ENCODE measurements at regions not wholly inside any gene's neighbourhood (a gene's known extent, or its start where the extent isn't known, plus 50 kb on each side); places are given as distances from the start of the nearest gene placed in this dataset.

DNA sequence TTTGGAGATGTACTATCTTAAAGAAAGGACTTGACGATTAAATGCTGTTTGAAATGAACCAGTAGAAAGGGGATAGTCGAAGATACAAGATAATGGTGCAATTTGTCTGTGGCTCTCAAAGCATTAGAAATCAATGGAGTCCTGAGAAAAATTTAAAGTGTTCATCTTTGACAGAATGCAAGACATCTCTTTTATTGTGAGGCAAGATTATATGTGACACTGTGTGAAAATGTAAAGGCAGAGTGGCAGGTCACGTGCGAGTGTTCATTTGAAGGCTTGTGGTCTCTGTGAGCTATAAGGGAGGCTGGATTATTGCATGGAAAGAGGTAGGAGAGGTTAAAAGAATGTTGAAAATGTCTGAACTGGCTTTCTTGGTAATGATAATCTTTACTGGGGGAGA, 709.2 kb downstream of the DSC3 start:
- in situ Hi-C loops (cut with HindIII; ENCODE audit: low sequenced_read_pairs): no loop called here
- DNase-seq (ENCODE audit: low spot score): no peak

GRCh38 chr18:30328839-30329238, 713.7 kb downstream of the DSC3 start:
- in situ Hi-C loops (cut with HindIII; ENCODE audit: low sequenced_read_pairs): no loop called here
- no peak for DNase-seq (ENCODE audit: low spot score)

DNA sequence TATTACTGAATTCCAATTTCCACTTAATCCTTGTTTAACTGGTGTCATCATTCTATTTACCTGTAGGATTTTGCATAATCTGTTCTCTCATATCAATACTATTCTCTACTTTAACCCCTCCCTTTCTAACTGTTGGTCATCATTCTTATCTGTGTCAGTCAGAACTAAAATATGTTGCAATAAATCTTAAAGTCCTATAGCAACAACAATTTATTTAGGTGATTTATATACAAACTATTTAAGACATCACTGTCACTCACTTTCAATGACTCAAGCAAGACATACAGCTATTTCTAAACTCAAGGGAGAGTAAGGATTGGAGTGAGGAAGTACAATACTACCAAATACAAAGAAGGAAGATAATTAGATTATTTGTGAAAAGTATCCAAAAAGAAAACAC, 740.4 kb downstream of the DSC3 start:
- in situ Hi-C loops (cut with HindIII; ENCODE audit: low sequenced_read_pairs): no loop called here
- no peak for DNase-seq (ENCODE audit: low spot score)

GRCh38 chr18:30298769-30299168, 743.8 kb downstream of the DSC3 start:
- in situ Hi-C loops (cut with HindIII; ENCODE audit: low sequenced_read_pairs): no loop called here

DNA sequence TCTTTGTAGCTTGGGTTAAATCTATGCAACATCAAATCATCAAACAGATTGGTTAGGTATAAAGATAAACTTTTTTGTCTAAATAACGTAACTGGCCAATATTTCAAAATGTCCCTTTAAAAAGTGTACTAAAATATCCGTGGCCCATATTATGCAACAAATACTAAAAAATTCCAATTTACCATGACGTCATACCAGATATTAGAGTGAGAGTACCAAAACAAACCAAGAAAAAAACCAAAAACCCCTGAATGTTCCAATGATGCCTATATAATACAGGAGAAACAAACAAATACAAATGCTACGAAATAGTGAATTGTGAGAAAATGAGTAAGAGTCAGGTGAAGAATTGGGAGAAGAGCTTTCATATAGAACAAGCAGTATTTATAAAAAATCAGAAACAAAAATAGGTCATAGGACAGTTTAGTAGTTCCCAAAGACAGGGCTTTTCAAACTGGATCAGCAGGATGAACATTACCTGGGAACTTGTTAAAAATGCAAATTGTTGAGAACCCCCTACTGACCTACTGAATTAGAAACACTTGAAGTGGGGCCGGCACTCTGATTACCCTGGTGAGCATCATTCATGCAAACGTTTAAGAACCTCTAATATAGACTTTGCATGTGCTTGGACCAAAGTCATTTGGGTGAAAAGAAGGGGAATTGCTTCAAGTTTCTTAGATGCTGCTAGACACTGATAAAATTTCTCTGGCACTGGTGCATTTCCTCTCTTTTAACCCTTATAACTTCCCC, 753.7 kb downstream of the DSC3 start:
- DNase-seq (ENCODE audit: low spot score): no peak
- in situ Hi-C loops (cut with HindIII; ENCODE audit: low sequenced_read_pairs): no loop called here

More at GRCh38 chr18:30298769-30299168, 743.8 kb downstream of the DSC3 start:
- DNase-seq (ENCODE audit: low spot score): no peak

GRCh38 chr18:30280861-30281470, 761.6 kb downstream of the DSC3 start:
- DNase-seq (ENCODE audit: low spot score): peak; percentile 52
- in situ Hi-C loops (cut with HindIII; ENCODE audit: low sequenced_read_pairs): no loop called here

GRCh38 chr18:30280186-30280585, 762.4 kb downstream of the DSC3 start:
- no peak for DNase-seq (ENCODE audit: low spot score)
- in situ Hi-C loops (cut with HindIII; ENCODE audit: low sequenced_read_pairs): no loop called here

DNA sequence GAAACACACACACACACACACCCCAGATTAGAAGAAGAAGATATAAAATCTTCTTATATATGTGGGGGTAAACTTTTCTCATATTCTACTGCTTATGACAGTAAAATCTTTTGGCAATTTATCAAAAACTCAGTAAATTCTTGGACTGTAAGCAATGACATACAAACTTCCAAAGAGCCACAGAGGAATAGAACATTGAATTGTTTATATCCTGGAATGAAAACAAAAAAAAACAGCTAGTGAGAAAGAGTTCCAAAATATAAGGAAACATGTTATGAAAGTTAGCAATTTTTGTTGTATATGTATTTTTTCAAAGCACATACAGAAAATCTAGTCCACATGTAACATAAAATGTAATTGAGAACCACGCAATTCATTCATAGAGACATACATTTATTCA, 764.9 kb downstream of the DSC3 start:
- in situ Hi-C loops (cut with HindIII; ENCODE audit: low sequenced_read_pairs): no loop called here
- DNase-seq (ENCODE audit: low spot score): no peak

GRCh38 chr18:30271716-30272115, 770.8 kb downstream of the DSC3 start:
- peak; percentile 16 for DNase-seq (ENCODE audit: low spot score)
- in situ Hi-C loops (cut with HindIII; ENCODE audit: low sequenced_read_pairs): no loop called here

GRCh38 chr18:30265190-30265589, 777.4 kb downstream of the DSC3 start:
- DNase-seq (ENCODE audit: low spot score): no peak
- in situ Hi-C loops (cut with HindIII; ENCODE audit: low sequenced_read_pairs): no loop called here

DNA sequence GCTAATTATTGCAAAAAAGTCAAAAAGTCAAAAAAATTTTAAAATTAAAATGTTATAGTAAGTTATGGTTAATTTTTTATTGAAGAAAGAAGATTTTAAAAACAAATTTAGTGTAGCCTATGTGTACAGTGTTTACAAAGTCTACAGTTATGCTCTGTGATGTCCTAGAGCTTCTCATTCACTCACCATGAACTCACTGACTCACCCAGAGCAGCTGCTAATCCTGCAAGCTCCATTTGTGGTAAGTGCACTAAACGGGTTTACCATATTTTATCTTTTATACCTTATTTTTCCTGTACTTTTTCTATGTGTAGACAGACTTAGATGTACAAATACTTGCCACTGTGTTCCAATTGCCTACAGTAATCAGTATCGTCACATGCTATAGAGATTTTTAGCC, 788.2 kb downstream of the DSC3 start:
- in situ Hi-C loops (cut with HindIII; ENCODE audit: low sequenced_read_pairs): no loop called here
- no peak for DNase-seq (ENCODE audit: low spot score)

DNA sequence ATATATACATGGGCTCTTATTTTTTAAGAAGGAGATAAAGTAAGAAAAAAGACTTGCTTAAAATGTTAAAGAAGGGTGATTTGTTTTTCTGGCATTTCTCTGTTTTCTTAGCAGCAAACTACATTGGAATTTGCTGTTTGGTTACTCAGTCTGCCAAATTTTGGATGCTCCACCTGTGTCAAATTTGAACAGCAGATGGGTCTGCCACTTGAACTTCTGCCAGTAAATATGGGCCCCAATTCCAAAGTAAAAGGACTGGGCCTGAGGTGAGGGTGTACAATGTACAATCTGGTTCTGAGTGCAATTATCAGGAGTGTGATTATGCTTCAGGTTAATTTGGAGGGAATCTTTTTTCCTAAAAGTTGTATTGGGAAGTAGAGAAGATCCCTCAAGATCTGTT, 794.5 kb downstream of the DSC3 start:
- peak; percentile 92 for DNase-seq (ENCODE audit: low spot score)
- in situ Hi-C loops (cut with HindIII; ENCODE audit: low sequenced_read_pairs): no loop called here

- in situ Hi-C loops (cut with HindIII; ENCODE audit: low sequenced_read_pairs): no loop called here
- peak; percentile 77 for DNase-seq (ENCODE audit: low spot score)
Measured at GRCh38 chr18:30245766-30246455, 796.6 kb downstream of the DSC3 start.

- in situ Hi-C loops (cut with HindIII; ENCODE audit: low sequenced_read_pairs): no loop called here
- DNase-seq (ENCODE audit: low spot score): no peak
Measured at GRCh38 chr18:30234755-30235154, 807.8 kb downstream of the DSC3 start.

DNA sequence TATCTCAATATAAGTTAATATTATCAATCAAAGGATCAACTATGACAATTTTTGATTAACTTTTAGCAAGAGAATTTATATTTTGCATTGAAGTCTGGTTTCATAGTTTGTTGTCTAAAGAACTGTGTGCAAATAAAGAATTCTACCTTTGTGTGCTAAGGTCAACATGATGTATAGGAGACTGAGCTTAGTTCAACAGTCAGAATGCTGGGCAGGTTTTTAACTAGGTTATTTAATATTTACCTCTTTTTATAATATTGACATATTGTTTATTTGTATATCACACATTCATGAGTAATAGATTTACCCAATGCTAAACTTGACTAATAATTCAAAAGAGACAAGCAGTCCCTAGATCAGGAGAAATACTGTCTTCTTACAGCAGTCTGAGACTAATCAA, 831.4 kb downstream of the DSC3 start:
- in situ Hi-C loops (cut with HindIII; ENCODE audit: low sequenced_read_pairs): no loop called here
- no peak for DNase-seq (ENCODE audit: low spot score)

- no peak for DNase-seq (ENCODE audit: low spot score)
- in situ Hi-C loops (cut with HindIII; ENCODE audit: low sequenced_read_pairs): no loop called here
Measured at GRCh38 chr18:30208546-30208945, 834.0 kb downstream of the DSC3 start.

GRCh38 chr18:30192216-30192615, 850.3 kb downstream of the DSC3 start:
- in situ Hi-C loops (cut with HindIII; ENCODE audit: low sequenced_read_pairs): no loop called here
- no peak for DNase-seq (ENCODE audit: low spot score)

DNA sequence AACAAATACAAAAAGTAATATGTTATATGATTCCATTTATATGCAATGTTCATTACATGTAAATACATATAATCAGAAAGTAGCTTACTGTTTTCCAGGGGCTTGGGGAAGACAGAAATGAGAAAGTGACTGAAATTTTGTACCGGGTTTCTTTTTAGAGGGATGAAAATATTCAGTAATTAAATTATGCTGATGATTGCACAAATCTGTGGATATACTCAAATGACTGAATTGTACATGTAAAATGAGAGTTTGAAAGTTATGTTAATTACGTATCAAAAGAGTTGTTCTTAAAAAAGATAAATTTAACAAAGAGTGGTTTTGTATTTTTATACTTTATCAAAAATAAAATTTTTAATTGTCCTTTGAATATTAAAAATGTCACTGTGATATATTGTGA, 856.3 kb downstream of the DSC3 start:
- no peak for DNase-seq (ENCODE audit: low spot score)
- in situ Hi-C loops (cut with HindIII; ENCODE audit: low sequenced_read_pairs): no loop called here

DNA sequence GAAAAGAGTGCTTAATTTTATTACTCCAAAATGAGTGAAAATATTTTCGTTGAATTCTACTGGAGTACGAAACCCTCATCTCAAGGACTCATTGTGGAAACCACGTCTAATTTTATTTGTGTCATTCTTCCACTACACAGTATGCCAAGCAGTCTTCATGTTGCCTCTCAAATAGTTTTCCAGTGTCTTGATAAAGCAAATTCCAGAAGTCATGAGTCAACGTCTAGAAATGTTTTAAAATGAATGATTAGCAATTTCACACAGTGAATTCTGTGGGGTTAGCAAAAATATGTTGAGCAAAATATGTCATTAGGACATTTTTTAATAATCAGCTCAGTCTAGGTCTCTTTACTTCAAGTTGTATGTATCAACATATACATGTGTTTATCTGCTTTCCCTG, 865.5 kb downstream of the DSC3 start:
- in situ Hi-C loops (cut with HindIII; ENCODE audit: low sequenced_read_pairs): no loop called here
- no peak for DNase-seq (ENCODE audit: low spot score)

DNA sequence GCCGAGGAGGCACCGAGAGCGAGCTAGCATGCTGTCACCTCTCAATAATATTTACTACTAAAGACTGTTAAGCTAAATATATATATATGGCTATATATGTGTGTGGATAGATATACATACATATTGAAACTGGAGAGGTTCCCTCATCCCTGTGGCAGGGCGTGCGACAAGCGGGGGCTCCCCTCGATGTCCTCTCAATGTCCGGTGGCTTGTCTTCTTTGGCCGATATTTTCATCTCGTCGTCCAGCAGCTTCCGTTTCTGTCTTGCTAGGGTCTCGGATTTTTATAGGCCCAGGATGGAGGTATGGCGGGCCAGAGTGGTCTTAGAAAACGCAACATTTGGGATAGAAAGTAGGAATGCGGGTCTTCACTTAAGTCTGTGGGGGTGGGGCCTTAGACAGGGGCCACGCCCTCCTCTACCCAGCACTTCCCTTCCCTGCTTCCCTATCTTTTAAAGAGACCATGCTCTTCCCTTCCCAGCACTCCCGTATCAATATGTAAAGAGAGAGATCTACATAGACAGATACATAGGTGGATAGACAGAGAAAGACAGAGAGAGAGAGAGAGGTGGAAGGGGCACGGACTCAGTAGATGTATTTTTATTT, 866.8 kb downstream of the DSC3 start:
- DNase-seq (ENCODE audit: low spot score): no peak
- in situ Hi-C loops (cut with HindIII; ENCODE audit: low sequenced_read_pairs): no loop called here

Measured in G401 (cell line).